ENCODE measurements at regions not wholly inside any gene's neighbourhood (a gene's known extent, or its start where the extent isn't known, plus 50 kb on each side); places are given as distances from the start of the nearest gene placed in this dataset.

GRCh38 chr6:98644063-98644462, 190.3 kb upstream of the POU3F2 start:
- no peaks in the 10 kb centered on the region for H3F3A ChIP-seq (replicated peaks; ENCODE audit: insufficient read depth)
- H4K20me1 ChIP-seq (ENCODE audit: insufficient read depth) = no peaks in the 10 kb centered on the region
- TF ChIP-seq TAF1 (IDR thresholded peaks at IDR 0.05; ENCODE audit: borderline replicate concordance, low read depth, low read length) = no peak
- no peak for TF ChIP-seq POLR2AphosphoS5 (IDR thresholded peaks at IDR 0.05; ENCODE audit: low read depth, low read length)
- TF ChIP-seq FOSL2 (IDR thresholded peaks at IDR 0.05; ENCODE audit: borderline replicate concordance, low read depth) = no peak
- TF ChIP-seq RXRA (IDR thresholded peaks at IDR 0.05; ENCODE audit: borderline replicate concordance, low read depth) = no peak
- TF ChIP-seq GATA2 (CRISPR knock-in tag; IDR thresholded peaks at IDR 0.05) = no peak
- no peak for TF ChIP-seq MXI1 (IDR thresholded peaks at IDR 0.05; ENCODE audit: low read depth, low read length)
- no peak for TF ChIP-seq TCF12 (IDR thresholded peaks at IDR 0.05)
- TF ChIP-seq GABPA (IDR thresholded peaks at IDR 0.05; ENCODE audit: low read depth) = no peak
- no peak for TF ChIP-seq RCOR1 (IDR thresholded peaks at IDR 0.05; ENCODE audit: low read length)
- no peak for TF ChIP-seq MEF2A (IDR thresholded peaks at IDR 0.05; ENCODE audit: borderline replicate concordance, low read depth)
- TF ChIP-seq CHD2 (IDR thresholded peaks at IDR 0.05; ENCODE audit: low read length, partially characterized antibody) = no peak
- TF ChIP-seq USF1 (IDR thresholded peaks at IDR 0.05; ENCODE audit: borderline replicate concordance, low read depth) = no peak
- no peak for TF ChIP-seq SMC3 (IDR thresholded peaks at IDR 0.05; ENCODE audit: low read depth, low read length)
- no peak for TF ChIP-seq ELF1 (IDR thresholded peaks at IDR 0.05)
- TF ChIP-seq REST (IDR thresholded peaks at IDR 0.05; ENCODE audit: low read depth, low read length) = no peak
- H3K4me3 ChIP-seq (ENCODE audit: low read depth in 2 of 2, low read length in 1 of 2) = no peak overlapping the region
- CTCF ChIA-PET = no interaction called here
- H3K4me1 ChIP-seq (ENCODE audit: control insufficient read depth in 1 of 2, insufficient read depth in 2 of 2, low read depth in 1 of 2, low read length in 1 of 2) = no peaks in the 10 kb centered on the region
- H3K9me3 ChIP-seq = no peaks in the 10 kb centered on the region
- no peak overlapping the region for H3K9ac ChIP-seq
- H3K27ac ChIP-seq (ENCODE audit: low read depth in 2 of 2, low read length in 1 of 2) = no peak overlapping the region
- H3K4me2 ChIP-seq = no peak overlapping the region
- WGBS (ENCODE audit: low lambda C conversion rate) = 87% methylated on average over 5 of the region's 5 CpGs
- H3K9me2 ChIP-seq = no peaks in the 10 kb centered on the region
- no peaks in the 10 kb centered on the region for H3K36me3 ChIP-seq (replicated peaks in 1 of 2; ENCODE audit: control insufficient read depth in 1 of 2, insufficient read depth in 2 of 2, low read length in 1 of 2)
- H3K79me2 ChIP-seq (ENCODE audit: insufficient read depth) = no peaks in the 10 kb centered on the region
- no peak for DNase-seq
- no peak overlapping the region; the same call in 1 of the 2 replicates for H2AFZ ChIP-seq (ENCODE audit: low read depth)
- no peaks in the 10 kb centered on the region for H3K27me3 ChIP-seq (ENCODE audit: insufficient read depth)
- POLR2A ChIA-PET = no interaction called here
